Testis (tissue), 2 donors: ENCODE measurements at regions not wholly inside any gene's neighbourhood (a gene's known extent, or its start where the extent isn't known, plus 50 kb on each side); places are given as distances from the start of the nearest gene placed in this dataset.

Source experiments
- DNase-seq: peaks from one replicate; pipeline ENCODE4 v3.0.0-alpha.2; 2019
- H3K27ac ChIP-seq, 2 donors: fragments of 200-600 bp; sonication (generic); one replicate each; pipeline ENCODE4 v1.5.1; 2019
- H3K27me3 ChIP-seq: fragments of 200-600 bp; sonication (generic); one replicate; pipeline ENCODE4 v1.5.1; 2019
- H3K36me3 ChIP-seq: fragments of 200-600 bp; sonication (generic); one replicate; pipeline ENCODE4 v1.5.1; 2017; ENCODE audit warnings: low read depth; ENCODE audit errors: missing control alignments
- H3K4me1 ChIP-seq: fragments of 200-600 bp; sonication (generic); one replicate; pipeline ENCODE4 v1.5.1; 2019
- H3K4me3 ChIP-seq, 2 donors: fragments of 200-600 bp; sonication (generic); one replicate each; pipeline ENCODE4 v1.5.1; 2017 to 2019
- H3K9me3 ChIP-seq: fragments of 200-600 bp; sonication (generic); one replicate; pipeline ENCODE4 v1.5.1; 2017
- CTCF ChIP-seq, 3 experiments: fragments of 450-650 bp in 2 of 3; fragments of 200-600 bp in 1 of 3; sonication (generic) in 1 of 3; IDR thresholded peaks; one replicate each; pipeline ENCODE4 v1.5.1; 2016 to 2019; ENCODE audit warnings: antibody characterized with exemption in 3 of 3, mild to moderate bottlenecking in 2 of 3, moderate library complexity in 1 of 3
- POLR2A ChIP-seq: fragments of 450-650 bp; IDR thresholded peaks from one replicate; pipeline ENCODE4 v1.6.1; 2017; ENCODE audit warnings: antibody characterized with exemption, mild to moderate bottlenecking, moderate library complexity
- whole genome bisulfite sequencing, 2 donors: methylation state at CpG; one replicate each; pipeline ENCODE4 v1.1.5; 2018; 5-methylcytosine and 5-hydroxymethylcytosine counted together
- intact Hi-C: fragments of 100-400 bp; cut with DNase I; formaldehyde crosslinking; loops from one replicate; pipeline ENCODE4 v1.15.1; 2023; ENCODE audit warnings: low total_unique reads

GRCh38 chr5:93278896-93279295 lies 302.1 kb downstream of the NR2F1-AS1 start:
- TF ChIP-seq CTCF (IDR thresholded peaks at IDR 0.05) (no peak), POLR2A (no peak)
- Histone ChIP-seq H3K27ac (no peak overlapping the region), H3K36me3 (no peaks in the 10 kb centered on the region), H3K4me1 (peaks cover 9% of the 10 kb centered on the region), H3K4me3 (no peak overlapping the region), H3K9me3 (no peaks in the 10 kb centered on the region), H3K27me3 (no peaks in the 10 kb centered on the region)
- intact Hi-C loops, result no loop called here
- WGBS, 2 donors, result 82 to 83% methylated on average over 2 of the region's 2 CpGs
- DNase-seq, result no peak

GRCh38 chr5:93277051-93277450 lies 304.0 kb downstream of the NR2F1-AS1 start:
- intact Hi-C loops, result no loop called here
- TF ChIP-seq POLR2A, result no peak
- TF ChIP-seq CTCF (IDR thresholded peaks at IDR 0.05), result no peak
- 88 to 89% methylated on average over 6 of the region's 6 CpGs for WGBS, 2 donors

DNA sequence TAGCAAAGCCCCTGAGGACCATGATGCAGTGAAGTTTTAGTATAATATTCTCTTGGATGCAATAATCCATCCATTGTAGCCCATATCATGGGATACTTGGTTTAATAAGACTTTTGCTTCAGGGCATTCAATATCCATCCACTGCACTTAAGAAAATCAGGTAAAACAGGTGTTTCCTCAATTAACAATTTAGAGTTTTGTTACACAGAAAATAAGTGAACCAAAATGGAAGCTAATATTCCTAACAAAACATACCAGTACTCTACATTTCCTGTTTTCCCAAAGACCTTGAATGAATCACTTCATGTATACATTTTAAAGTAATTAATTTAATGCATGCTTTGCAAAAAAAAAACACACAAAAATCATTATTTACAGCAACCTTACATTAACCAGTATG lies 305.6 kb downstream of the NR2F1-AS1 start:
- no peak for DNase-seq
- H3K4me1 ChIP-seq, result no peaks in the 10 kb centered on the region
- H3K9me3 ChIP-seq, result no peaks in the 10 kb centered on the region
- no peaks in the 10 kb centered on the region for H3K27me3 ChIP-seq
- no peak for TF ChIP-seq POLR2A
- no peak for TF ChIP-seq CTCF (IDR thresholded peaks at IDR 0.05)
- intact Hi-C loops, result no loop called here
- no peak overlapping the region for H3K27ac ChIP-seq
- H3K36me3 ChIP-seq, result no peaks in the 10 kb centered on the region
- H3K4me3 ChIP-seq, result no peak overlapping the region

More at GRCh38 chr5:93277051-93277450, 304.0 kb downstream of the NR2F1-AS1 start:
- no peaks in the 10 kb centered on the region for H3K27me3 ChIP-seq
- no peak for DNase-seq
- peaks cover 1% of the 10 kb centered on the region for H3K4me1 ChIP-seq
- no peak overlapping the region for H3K4me3 ChIP-seq
- H3K36me3 ChIP-seq, result no peaks in the 10 kb centered on the region
- H3K27ac ChIP-seq, result no peak overlapping the region
- no peaks in the 10 kb centered on the region for H3K9me3 ChIP-seq

DNA sequence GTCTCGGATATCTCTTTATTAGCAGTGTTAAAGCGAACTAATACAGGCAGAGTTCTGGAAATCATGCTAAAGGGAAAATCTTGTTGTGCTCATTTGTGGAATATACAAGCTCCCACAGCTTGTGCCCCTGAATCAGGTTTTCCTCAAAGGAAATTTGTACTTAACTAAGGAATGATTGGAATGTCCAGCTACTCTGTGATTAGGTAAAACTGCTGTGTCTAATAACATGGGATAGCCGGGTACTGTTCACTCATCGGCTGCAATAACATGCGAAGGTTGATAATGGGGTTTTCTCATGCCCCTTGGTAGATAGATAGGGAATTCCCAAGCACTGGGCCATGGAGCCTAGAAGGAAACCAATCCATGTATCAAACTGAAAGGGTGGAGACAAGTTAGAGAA lies 306.7 kb downstream of the NR2F1-AS1 start:
- DNase-seq, result no peak
- H3K36me3 ChIP-seq, result no peaks in the 10 kb centered on the region
- 63% methylated on average over 5 of the region's 5 CpGs for WGBS, 2 donors
- no peaks in the 10 kb centered on the region for H3K4me1 ChIP-seq
- TF ChIP-seq POLR2A (no peak), CTCF (IDR thresholded peaks at IDR 0.05) (no peak)
- no peak overlapping the region for H3K27ac ChIP-seq
- intact Hi-C loops, result no loop called here
- no peaks in the 10 kb centered on the region for H3K27me3 ChIP-seq
- H3K9me3 ChIP-seq, result no peaks in the 10 kb centered on the region
- no peak overlapping the region for H3K4me3 ChIP-seq

DNA sequence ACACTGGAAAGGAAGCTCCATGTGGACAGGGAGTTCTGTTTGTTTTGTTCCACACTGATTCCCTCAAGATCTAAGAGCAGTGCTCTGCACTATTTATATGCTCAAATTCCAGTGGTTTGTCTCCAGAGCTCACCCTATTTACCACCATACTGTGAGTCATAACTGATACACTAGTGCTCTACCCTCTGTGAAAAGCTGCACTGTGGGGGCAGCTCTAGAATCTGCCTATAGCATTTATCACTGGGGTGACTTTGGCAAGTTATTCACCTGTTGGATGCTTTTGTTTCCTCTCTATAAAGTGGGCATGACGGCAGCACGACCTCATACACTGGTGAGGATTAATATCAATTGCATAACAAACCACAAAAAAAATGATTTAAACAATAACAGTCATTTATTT lies 307.8 kb downstream of the NR2F1-AS1 start:
- no peaks in the 10 kb centered on the region for H3K9me3 ChIP-seq
- H3K27ac ChIP-seq, result no peak overlapping the region
- H3K36me3 ChIP-seq, result no peaks in the 10 kb centered on the region
- DNase-seq, result no peak
- TF ChIP-seq POLR2A (no peak), CTCF (IDR thresholded peaks at IDR 0.05) (no peak)
- no peak overlapping the region for H3K4me3 ChIP-seq
- no peaks in the 10 kb centered on the region for H3K4me1 ChIP-seq
- intact Hi-C loops, result no loop called here
- WGBS, 2 donors, result 84 to 94% methylated on average over 2 of the region's 2 CpGs
- H3K27me3 ChIP-seq, result no peaks in the 10 kb centered on the region
